Activated CD8-positive, alpha-beta memory T cell treated with anti-CD3 and anti-CD28 coated beads, Interleukin-2, amount 10 ng/mL, durations not matched to agents 7 days and 5 days (primary cell): ENCODE measurements at regions not wholly inside any gene's neighbourhood (a gene's known extent, or its start where the extent isn't known, plus 50 kb on each side); places are given as distances from the start of the nearest gene placed in this dataset.

Source experiments
- ATAC-seq: fragments of 150-1000 bp; cut with Tn5 transposase; one replicate; pipeline ENCODE4 v1.10.0; 2021; ENCODE audit warnings: moderate library complexity
- CTCF ChIA-PET: fragments of 350-600 bp; sonication (Branson Sonifier 250); formaldehyde crosslinking; loops from one replicate; lab custom pipeline; 2021; ENCODE audit warnings: antibody characterized with exemption; lab: Charles Lee
- DNase-seq: peaks from one replicate; pipeline ENCODE4 v3.0.0-alpha.2; 2020
- H3K27ac Mint-ChIP-seq: one replicate; pipeline ENCODE4 v1.8.0; 2021; ENCODE audit warnings: mild to moderate bottlenecking, mixed read lengths
- H3K27me3 Mint-ChIP-seq: one replicate; pipeline ENCODE4 v1.8.0; 2021; ENCODE audit warnings: mixed read lengths
- H3K36me3 Mint-ChIP-seq: one replicate; pipeline ENCODE4 v1.8.0; 2021; ENCODE audit warnings: mild to moderate bottlenecking, mixed read lengths
- H3K4me1 Mint-ChIP-seq: one replicate; pipeline ENCODE4 v1.8.0; 2021; ENCODE audit warnings: mixed read lengths
- H3K4me3 Mint-ChIP-seq: one replicate; pipeline ENCODE4 v1.8.0; 2021; ENCODE audit warnings: mild to moderate bottlenecking, moderate library complexity, mixed read lengths
- H3K9me3 Mint-ChIP-seq: one replicate; pipeline ENCODE4 v1.8.0; 2022; ENCODE audit warnings: low read depth, mixed read lengths

- no peaks in the 10 kb centered on the region for H3K4me1 Mint-ChIP-seq
- no peak overlapping the region for H3K4me3 Mint-ChIP-seq
- H3K36me3 Mint-ChIP-seq = no peaks in the 10 kb centered on the region
- CTCF ChIA-PET = no interaction called here
- no peaks in the 10 kb centered on the region for H3K9me3 Mint-ChIP-seq
- ATAC-seq (no peak), DNase-seq (no peak)
- no peak overlapping the region for H3K27ac Mint-ChIP-seq
- no peaks in the 10 kb centered on the region for H3K27me3 Mint-ChIP-seq
Measured at GRCh38 chrX:125736008-125736729, 416.5 kb downstream of the TEX13C start.

GRCh38 chrX:125742811-125743210 lies 423.1 kb downstream of the TEX13C start:
- DNase-seq = no peak
- Mint-ChIP-seq H3K4me3 (no peak overlapping the region), H3K27me3 (no peaks in the 10 kb centered on the region), H3K36me3 (no peaks in the 10 kb centered on the region), H3K27ac (no peak overlapping the region), H3K4me1 (no peaks in the 10 kb centered on the region), H3K9me3 (no peaks in the 10 kb centered on the region)
- no peak for ATAC-seq
- CTCF ChIA-PET = no interaction called here

- Mint-ChIP-seq H3K4me3 (no peak overlapping the region), H3K36me3 (no peaks in the 10 kb centered on the region), H3K27me3 (no peaks in the 10 kb centered on the region), H3K4me1 (no peaks in the 10 kb centered on the region), H3K27ac (no peak overlapping the region), H3K9me3 (no peaks in the 10 kb centered on the region)
- DNase-seq (no peak), ATAC-seq (no peak)
- CTCF ChIA-PET = no interaction called here
Measured at GRCh38 chrX:125744914-125745313, 421.2 kb downstream of the DCAF12L2 start.

GRCh38 chrX:125757794-125758564 lies 408.1 kb downstream of the DCAF12L2 start:
- no peaks in the 10 kb centered on the region for H3K4me1 Mint-ChIP-seq
- no peaks in the 10 kb centered on the region for H3K27me3 Mint-ChIP-seq
- H3K4me3 Mint-ChIP-seq = no peak overlapping the region
- no peak overlapping the region for H3K27ac Mint-ChIP-seq
- H3K9me3 Mint-ChIP-seq = no peaks in the 10 kb centered on the region
- DNase-seq (no peak), ATAC-seq (no peak)
- H3K36me3 Mint-ChIP-seq = no peaks in the 10 kb centered on the region
- CTCF ChIA-PET = no interaction called here

- Mint-ChIP-seq H3K4me3 (no peak overlapping the region), H3K27me3 (no peaks in the 10 kb centered on the region), H3K9me3 (no peaks in the 10 kb centered on the region)
Measured at GRCh38 chrX:125758819-125759218, 407.3 kb downstream of the DCAF12L2 start.

GRCh38 chrX:125762954-125763353 lies 403.1 kb downstream of the DCAF12L2 start:
- no peaks in the 10 kb centered on the region for H3K27me3 Mint-ChIP-seq
- peaks cover 2% of the 10 kb centered on the region for H3K9me3 Mint-ChIP-seq
- H3K36me3 Mint-ChIP-seq = no peaks in the 10 kb centered on the region
- CTCF ChIA-PET = no interaction called here
- ATAC-seq = no peak
- no peak overlapping the region for H3K4me3 Mint-ChIP-seq
- DNase-seq = no peak
- H3K27ac Mint-ChIP-seq = no peak overlapping the region
- H3K4me1 Mint-ChIP-seq = no peaks in the 10 kb centered on the region

More at GRCh38 chrX:125758819-125759218, 407.3 kb downstream of the DCAF12L2 start:
- ATAC-seq (no peak), DNase-seq (no peak)
- Mint-ChIP-seq H3K4me1 (no peaks in the 10 kb centered on the region), H3K36me3 (no peaks in the 10 kb centered on the region), H3K27ac (no peak overlapping the region)
- CTCF ChIA-PET = no interaction called here

- no peak for DNase-seq
- H3K27me3 Mint-ChIP-seq = no peaks in the 10 kb centered on the region
- ATAC-seq = no peak
- no peaks in the 10 kb centered on the region for H3K36me3 Mint-ChIP-seq
- H3K27ac Mint-ChIP-seq = no peak overlapping the region
- H3K4me1 Mint-ChIP-seq = no peaks in the 10 kb centered on the region
- CTCF ChIA-PET = no interaction called here
- peaks cover 2% of the 10 kb centered on the region for H3K9me3 Mint-ChIP-seq
- no peak overlapping the region for H3K4me3 Mint-ChIP-seq
Measured at GRCh38 chrX:125765347-125765746, 400.7 kb downstream of the DCAF12L2 start.

- ATAC-seq (no peak), DNase-seq (no peak)
- no peak overlapping the region for H3K27ac Mint-ChIP-seq
- H3K4me1 Mint-ChIP-seq = no peaks in the 10 kb centered on the region
- no peaks in the 10 kb centered on the region for H3K27me3 Mint-ChIP-seq
- CTCF ChIA-PET = no interaction called here
- H3K4me3 Mint-ChIP-seq = no peak overlapping the region
- H3K36me3 Mint-ChIP-seq = no peaks in the 10 kb centered on the region
- H3K9me3 Mint-ChIP-seq = no peaks in the 10 kb centered on the region
Measured at GRCh38 chrX:125769628-125770027, 396.5 kb downstream of the DCAF12L2 start.

- H3K36me3 Mint-ChIP-seq = no peaks in the 10 kb centered on the region
- H3K27me3 Mint-ChIP-seq = no peaks in the 10 kb centered on the region
- no peak for ATAC-seq
Measured at GRCh38 chrX:125778261-125778660, 387.8 kb downstream of the DCAF12L2 start.

GRCh38 chrX:125782184-125782583 lies 383.9 kb downstream of the DCAF12L2 start:
- H3K4me1 Mint-ChIP-seq = no peaks in the 10 kb centered on the region
- no peak for DNase-seq
- ATAC-seq = no peak
- no peak overlapping the region for H3K27ac Mint-ChIP-seq
- H3K36me3 Mint-ChIP-seq = no peaks in the 10 kb centered on the region
- no peaks in the 10 kb centered on the region for H3K9me3 Mint-ChIP-seq
- CTCF ChIA-PET = interaction anchor here (0.6 kb wide), 1 partner anchor 22 kb away, joined by 3 read pairs; no protein-coding TSS in a partner anchor
- H3K4me3 Mint-ChIP-seq = no peak overlapping the region
- no peaks in the 10 kb centered on the region for H3K27me3 Mint-ChIP-seq

More at GRCh38 chrX:125778261-125778660, 387.8 kb downstream of the DCAF12L2 start:
- DNase-seq = no peak
- Mint-ChIP-seq H3K27ac (no peak overlapping the region), H3K9me3 (no peaks in the 10 kb centered on the region), H3K4me3 (no peak overlapping the region), H3K4me1 (no peaks in the 10 kb centered on the region)
- CTCF ChIA-PET = no interaction called here

GRCh38 chrX:125786316-125786715 lies 379.8 kb downstream of the DCAF12L2 start:
- Mint-ChIP-seq H3K27ac (no peak overlapping the region), H3K27me3 (no peaks in the 10 kb centered on the region), H3K4me1 (no peaks in the 10 kb centered on the region), H3K9me3 (no peaks in the 10 kb centered on the region), H3K36me3 (no peaks in the 10 kb centered on the region), H3K4me3 (no peak overlapping the region)
- ATAC-seq = no peak
- DNase-seq = no peak
- CTCF ChIA-PET = no interaction called here

GRCh38 chrX:125791787-125792186 lies 374.3 kb downstream of the DCAF12L2 start:
- H3K4me3 Mint-ChIP-seq = no peak overlapping the region
- no peak for ATAC-seq
- H3K36me3 Mint-ChIP-seq = no peaks in the 10 kb centered on the region
- no peaks in the 10 kb centered on the region for H3K4me1 Mint-ChIP-seq
- H3K9me3 Mint-ChIP-seq = no peaks in the 10 kb centered on the region
- CTCF ChIA-PET = no interaction called here
- no peaks in the 10 kb centered on the region for H3K27me3 Mint-ChIP-seq
- H3K27ac Mint-ChIP-seq = no peak overlapping the region
- DNase-seq = no peak

GRCh38 chrX:125810856-125811255 lies 355.2 kb downstream of the DCAF12L2 start:
- H3K27ac Mint-ChIP-seq = no peak overlapping the region
- H3K4me1 Mint-ChIP-seq = no peaks in the 10 kb centered on the region
- no peaks in the 10 kb centered on the region for H3K36me3 Mint-ChIP-seq
- no peaks in the 10 kb centered on the region for H3K27me3 Mint-ChIP-seq
- ATAC-seq (no peak), DNase-seq (no peak)
- no peaks in the 10 kb centered on the region for H3K9me3 Mint-ChIP-seq
- CTCF ChIA-PET = no interaction called here
- no peak overlapping the region for H3K4me3 Mint-ChIP-seq

GRCh38 chrX:125826080-125826479 lies 340.0 kb downstream of the DCAF12L2 start:
- H3K27ac Mint-ChIP-seq = no peak overlapping the region
- CTCF ChIA-PET = no interaction called here
- no peak overlapping the region for H3K4me3 Mint-ChIP-seq
- no peaks in the 10 kb centered on the region for H3K27me3 Mint-ChIP-seq
- DNase-seq (no peak), ATAC-seq (no peak)
- H3K36me3 Mint-ChIP-seq = no peaks in the 10 kb centered on the region
- no peaks in the 10 kb centered on the region for H3K4me1 Mint-ChIP-seq
- H3K9me3 Mint-ChIP-seq = no peaks in the 10 kb centered on the region
